B cell (primary cell): ENCODE measurements at regions not wholly inside any gene's neighbourhood (a gene's known extent, or its start where the extent isn't known, plus 50 kb on each side); places are given as distances from the start of the nearest gene placed in this dataset.

Experiments
- EZH2 ChIP-seq: IDR thresholded peaks from 2 replicates; pipeline ENCODE4 v1.6.1; 2012; ENCODE audit warnings: borderline replicate concordance, low read depth, mild to moderate bottlenecking, moderate library complexity, low read length; ENCODE audit not compliant: insufficient read depth, poor library complexity, severe bottlenecking
- TF ChIP-seq, protein P1 (sequence below): fragments of 200-600 bp; IDR thresholded peaks from one replicate; pipeline ENCODE4 v1.8.0; 2022; ENCODE audit warnings: antibody characterized with exemption, mild to moderate bottlenecking

- TF ChIP-seq, protein P1, sequence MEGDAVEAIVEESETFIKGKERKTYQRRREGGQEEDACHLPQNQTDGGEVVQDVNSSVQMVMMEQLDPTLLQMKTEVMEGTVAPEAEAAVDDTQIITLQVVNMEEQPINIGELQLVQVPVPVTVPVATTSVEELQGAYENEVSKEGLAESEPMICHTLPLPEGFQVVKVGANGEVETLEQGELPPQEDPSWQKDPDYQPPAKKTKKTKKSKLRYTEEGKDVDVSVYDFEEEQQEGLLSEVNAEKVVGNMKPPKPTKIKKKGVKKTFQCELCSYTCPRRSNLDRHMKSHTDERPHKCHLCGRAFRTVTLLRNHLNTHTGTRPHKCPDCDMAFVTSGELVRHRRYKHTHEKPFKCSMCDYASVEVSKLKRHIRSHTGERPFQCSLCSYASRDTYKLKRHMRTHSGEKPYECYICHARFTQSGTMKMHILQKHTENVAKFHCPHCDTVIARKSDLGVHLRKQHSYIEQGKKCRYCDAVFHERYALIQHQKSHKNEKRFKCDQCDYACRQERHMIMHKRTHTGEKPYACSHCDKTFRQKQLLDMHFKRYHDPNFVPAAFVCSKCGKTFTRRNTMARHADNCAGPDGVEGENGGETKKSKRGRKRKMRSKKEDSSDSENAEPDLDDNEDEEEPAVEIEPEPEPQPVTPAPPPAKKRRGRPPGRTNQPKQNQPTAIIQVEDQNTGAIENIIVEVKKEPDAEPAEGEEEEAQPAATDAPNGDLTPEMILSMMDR: no peak
- no peak for TF ChIP-seq EZH2
Observed at GRCh38 chr11:70654016-70654415, 255.7 kb downstream of the CTTN start.
